H1 (cell line): ENCODE measurements at regions not wholly inside any gene's neighbourhood (a gene's known extent, or its start where the extent isn't known, plus 50 kb on each side); places are given as distances from the start of the nearest gene placed in this dataset.

ENCODE experiments used
- CTCF ChIA-PET: fragments of 300-600 bp; sonication (Branson Sonifier 250); formaldehyde crosslinking; loops from one replicate; lab custom pipeline; 2021; ENCODE audit not compliant: partially characterized antibody; lab: Charles Lee
- POLR2A ChIA-PET: fragments of 300-600 bp; sonication (Branson Sonifier 250); formaldehyde crosslinking; loops from one replicate; lab custom pipeline; 2021; ENCODE audit warnings: inconsistent platforms; ENCODE audit not compliant: partially characterized antibody; lab: Charles Lee
- DNase-seq, 2 experiments: peaks; one replicate each; pipeline versions ENCODE4 v3.0.0 to v3.0.0-alpha.2; 2010 to 2022; ENCODE audit warnings: low spot score in 2 of 2, low read depth in 1 of 2, mixed read lengths in 1 of 2
- FAIRE-seq: peaks from 2 replicates; lab custom pipeline; 2011; peaks lifted over from hg19 to GRCh38; lab: Jason Lieb, UNC
- H2AFZ ChIP-seq: 2 replicates; pipeline ENCODE4 v1.8.1; 2012; ENCODE audit warnings: low read length, inconsistent platforms
- H2AK5ac ChIP-seq: 2 replicates; pipeline ENCODE4 v1.6.1; 2013; ENCODE audit warnings: low read depth, low read length
- H2BK120ac ChIP-seq: replicated peaks from 2 replicates; pipeline ENCODE3; 2013; ENCODE audit warnings: low read depth, low read length, inconsistent platforms
- H2BK12ac ChIP-seq: 2 replicates; pipeline ENCODE4 v1.6.1; 2013; ENCODE audit warnings: low read depth, low read length
- H2BK15ac ChIP-seq: 2 replicates; pipeline ENCODE4 v1.6.1; 2013; ENCODE audit warnings: low read length
- H2BK20ac ChIP-seq: 2 replicates; pipeline ENCODE4 v1.6.1; 2013; ENCODE audit warnings: low read length
- H2BK5ac ChIP-seq: 2 replicates; pipeline ENCODE4 v1.6.1; 2013; ENCODE audit warnings: low read depth, low read length
- H3K14ac ChIP-seq: 2 replicates; pipeline ENCODE4 v1.6.1; 2013; ENCODE audit warnings: inconsistent platforms; ENCODE audit not compliant: insufficient read length
- H3K18ac ChIP-seq: 2 replicates; pipeline ENCODE4 v1.6.1; 2013; ENCODE audit warnings: low read length; ENCODE audit errors: extremely low read depth
- H3K23ac ChIP-seq: 2 replicates; pipeline ENCODE4 v1.6.1; 2013; ENCODE audit warnings: inconsistent platforms; ENCODE audit not compliant: insufficient read length
- H3K23me2 ChIP-seq: 2 replicates; pipeline ENCODE4 v1.6.1; 2013; ENCODE audit warnings: low read depth, low read length
- H3K27ac ChIP-seq: 2 replicates; pipeline ENCODE4 v1.6.1; 2011; ENCODE audit warnings: low read depth, low read length, inconsistent platforms
- H3K27me3 ChIP-seq, 4 experiments: replicated peaks in 1 of 4; 1 replicate in 1 of 4; 2 replicates in 3 of 4; pipeline versions ENCODE4 v1.6.1 to v1.8.1; 2011 to 2013; ENCODE audit warnings: low read length in 3 of 4, mild to moderate bottlenecking in 3 of 4, inconsistent platforms in 2 of 4, mixed read lengths in 2 of 4, moderate library complexity in 1 of 4; ENCODE audit not compliant: control insufficient read depth in 3 of 4, insufficient read depth in 3 of 4; ENCODE audit errors: extremely low read depth in 1 of 4
- H3K36me3 ChIP-seq, 4 experiments: 2 replicates each; pipeline versions ENCODE4 v1.6.1 to v1.8.1; 2011 to 2013; ENCODE audit warnings: mild to moderate bottlenecking in 4 of 4, low read length in 3 of 4, moderate library complexity in 2 of 4, control low read depth in 1 of 4, inconsistent platforms in 1 of 4; ENCODE audit not compliant: insufficient read depth in 4 of 4, control insufficient read depth in 2 of 4
- H3K4ac ChIP-seq: replicated peaks from 2 replicates; pipeline ENCODE3; 2013; ENCODE audit warnings: low read length, low read depth, mixed read lengths, inconsistent platforms; ENCODE audit not compliant: insufficient read length
- H3K4me1 ChIP-seq, 4 experiments: replicated peaks in 1 of 4; 1 replicate in 1 of 4; 2 replicates in 3 of 4; pipeline versions ENCODE4 v1.6.1 to v1.8.1; 2011 to 2013; ENCODE audit warnings: low read length in 3 of 4, inconsistent platforms in 2 of 4, mixed read lengths in 1 of 4; ENCODE audit not compliant: insufficient read depth in 4 of 4, control insufficient read depth in 3 of 4
- H3K4me2 ChIP-seq, 2 experiments: 2 replicates each; pipeline versions ENCODE4 v1.6.1 to v1.8.1; 2011 to 2013; ENCODE audit warnings: low read depth in 2 of 2, low read length in 2 of 2, control low read depth in 1 of 2, inconsistent platforms in 1 of 2, mild to moderate bottlenecking in 1 of 2; ENCODE audit not compliant: insufficient read depth in 1 of 2
- H3K4me3 ChIP-seq, 4 experiments: fragments of 200-600, 300-600 bp in 1 of 4; sonication (generic), shearing (Covaris generic), sonication (Bioruptor Twin) in 1 of 4; 2 replicates each; pipeline versions ENCODE4 v1.5.1 to v1.8.1; 2011 to 2016; ENCODE audit warnings: low read length in 4 of 4, low read depth in 3 of 4, control low read depth in 2 of 4, inconsistent platforms in 2 of 4, mild to moderate bottlenecking in 2 of 4, mixed read lengths in 1 of 4, moderate library complexity in 1 of 4; ENCODE audit not compliant: insufficient read depth in 2 of 4; ENCODE audit errors: extremely low read depth in 1 of 4
- H3K56ac ChIP-seq: replicated peaks from 2 replicates; pipeline ENCODE3; 2013; ENCODE audit warnings: low read depth, mild to moderate bottlenecking, mixed read lengths, low read length, inconsistent platforms; ENCODE audit not compliant: insufficient read length
- H3K79me1 ChIP-seq: 2 replicates; pipeline ENCODE4 v1.6.1; 2013; ENCODE audit warnings: low read depth, low read length, control low read depth
- H3K79me2 ChIP-seq, 2 experiments: 2 replicates each; pipeline versions ENCODE4 v1.6.1 to v1.8.1; 2012 to 2013; ENCODE audit warnings: low read length in 2 of 2, mild to moderate bottlenecking in 2 of 2, inconsistent platforms in 1 of 2; ENCODE audit not compliant: insufficient read depth in 2 of 2, control insufficient read depth in 1 of 2
- H3K9ac ChIP-seq, 4 experiments: replicated peaks in 1 of 4; 1 replicate in 1 of 4; 2 replicates in 3 of 4; pipeline versions ENCODE4 v1.6.1 to v1.8.1; 2011 to 2013; ENCODE audit warnings: low read depth in 3 of 4, low read length in 3 of 4, control low read depth in 2 of 4, mild to moderate bottlenecking in 2 of 4, moderate library complexity in 2 of 4, inconsistent platforms in 1 of 4; ENCODE audit errors: extremely low read depth in 1 of 4
- H3K9me3 ChIP-seq, 2 experiments: 2 replicates each; pipeline versions ENCODE4 v1.6.1 to v1.8.1; 2012 to 2013; ENCODE audit warnings: mild to moderate bottlenecking in 2 of 2, moderate library complexity in 2 of 2, control low read depth in 1 of 2, inconsistent platforms in 1 of 2, low read depth in 1 of 2, low read length in 1 of 2, mixed read lengths in 1 of 2; ENCODE audit not compliant: insufficient read depth in 2 of 2
- H4K20me1 ChIP-seq, 2 experiments: replicated peaks in 1 of 2; 2 replicates each; pipeline versions ENCODE3 to v1.8.1; 2011 to 2013; ENCODE audit warnings: inconsistent platforms in 2 of 2, low read length in 2 of 2, mild to moderate bottlenecking in 1 of 2; ENCODE audit not compliant: insufficient read depth in 2 of 2, control insufficient read depth in 1 of 2
- H4K5ac ChIP-seq: 2 replicates; pipeline ENCODE4 v1.6.1; 2013; ENCODE audit warnings: low read length, low read depth, mixed read lengths, inconsistent platforms; ENCODE audit not compliant: insufficient read length
- H4K8ac ChIP-seq: 2 replicates; pipeline ENCODE4 v1.8.0; 2013; ENCODE audit warnings: mild to moderate bottlenecking, moderate library complexity, low read length, inconsistent platforms; ENCODE audit not compliant: insufficient read depth; ENCODE audit errors: extremely low read depth
- H4K91ac ChIP-seq: replicated peaks from 2 replicates; pipeline ENCODE3; 2013; ENCODE audit warnings: low read length, mixed read lengths, inconsistent platforms; ENCODE audit not compliant: insufficient read length
- CREB1 ChIP-seq: IDR thresholded peaks from 2 replicates; pipeline ENCODE4 v1.6.1; 2012; ENCODE audit warnings: inconsistent platforms
- CTBP2 ChIP-seq: IDR thresholded peaks from 2 replicates; pipeline ENCODE4 v1.7.0; 2011; ENCODE audit warnings: borderline replicate concordance, mild to moderate bottlenecking, moderate library complexity, mixed read lengths, low read length; ENCODE audit not compliant: insufficient read depth, insufficient read length
- CTCF ChIP-seq, 3 experiments: IDR thresholded peaks; 1 replicate in 2 of 3; 2 replicates in 1 of 3; pipeline versions ENCODE4 v1.5.1 to v1.6.1; 2011; ENCODE audit warnings: low read length in 3 of 3, mild to moderate bottlenecking in 3 of 3, inconsistent platforms in 2 of 3, low read depth in 1 of 3, moderate library complexity in 1 of 3; ENCODE audit not compliant: insufficient read depth in 1 of 3; ENCODE audit errors: control extremely low read depth in 1 of 3
- EZH2 ChIP-seq: fragments of 200-600 bp; sonication (generic); IDR thresholded peaks from 2 replicates; pipeline ENCODE4 v1.7.1; 2012; ENCODE audit warnings: low read depth, mild to moderate bottlenecking, moderate library complexity, low read length, inconsistent platforms; ENCODE audit not compliant: severe bottlenecking
- JUND ChIP-seq: IDR thresholded peaks from 2 replicates; pipeline ENCODE4 v1.6.1; 2011; ENCODE audit warnings: mild to moderate bottlenecking, improper control_type of control experiment, low read length
- KDM1A ChIP-seq: fragments of 200-600, 300-600 bp; sonication (generic); IDR thresholded peaks from 2 replicates; pipeline ENCODE4 v1.7.1; 2016; ENCODE audit warnings: mild to moderate bottlenecking, low read length, borderline replicate concordance
- SIX5 ChIP-seq: IDR thresholded peaks from 2 replicates; pipeline ENCODE4 v1.6.1; 2011; ENCODE audit warnings: mild to moderate bottlenecking, low read depth, low read length
- SP2 ChIP-seq: IDR thresholded peaks from 2 replicates; pipeline ENCODE4 v1.6.1; 2012; ENCODE audit warnings: mild to moderate bottlenecking, low read length, inconsistent platforms
- TBP ChIP-seq: IDR thresholded peaks from 2 replicates; pipeline ENCODE4 v1.6.1; 2011; ENCODE audit warnings: low read depth, low read length, improper control_type of control experiment
- YY1 ChIP-seq: IDR thresholded peaks from 2 replicates; pipeline ENCODE4 v1.6.1; 2011; ENCODE audit warnings: low read depth, mild to moderate bottlenecking, low read length
- WGBS, 2 experiments: shearing (Covaris generic) in 1 of 2; methylation state at CpG; one replicate each; pipeline versions ENCODE4 v1.1.6 to v1.1.7; 2013 to 2015; ENCODE audit warnings: low lambda C conversion rate in 2 of 2, mixed read lengths in 2 of 2, inconsistent platforms in 1 of 2, low coverage in 1 of 2, missing lambda C conversion rate in 1 of 2; ENCODE audit not compliant: insufficient replicate concordance in 2 of 2, insufficient coverage in 1 of 2, insufficient read length in 1 of 2; ENCODE audit errors: extremely low coverage in 1 of 2, missing lambda C conversion rate in 1 of 2; 5-methylcytosine and 5-hydroxymethylcytosine counted together

DNA sequence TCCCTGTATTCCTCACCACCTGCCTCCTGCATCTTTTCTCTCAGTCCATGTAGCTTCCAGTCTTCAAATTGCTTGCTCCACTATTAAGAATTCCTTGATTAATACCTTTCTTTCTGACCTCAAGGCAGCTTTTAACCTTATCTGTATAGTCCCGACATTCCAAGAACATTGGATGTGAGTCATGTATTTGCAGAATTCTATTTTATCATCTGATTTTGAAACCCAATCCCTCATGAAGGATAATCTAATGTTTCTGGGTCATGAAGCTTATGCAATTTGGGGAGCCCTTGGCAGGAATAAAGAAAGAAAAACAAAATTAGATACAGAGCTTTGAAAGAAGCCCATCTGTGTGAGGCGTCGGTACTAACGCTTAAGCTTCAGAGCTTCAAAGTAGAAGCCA, 63.4 kb upstream of the CCND2 start:
- no peaks in the 10 kb centered on the region; a peak in 1 of 7 replicates for H3K27me3 ChIP-seq
- TF ChIP-seq EZH2 (no peak), TBP (no peak), CREB1 (no peak), JUND (no peak), YY1 (no peak), SP2 (no peak), KDM1A (no peak), CTBP2 (no peak), SIX5 (no peak), CTCF (IDR thresholded peaks at IDR 0.05; ENCODE audit: control extremely low read depth in 1 of 3, insufficient read depth in 1 of 3, low read depth in 1 of 3, low read length in 3 of 3) (no peak)
- TF ChIP-seq, all 59 proteins: peak for 0
- no peaks in the 10 kb centered on the region for H3K9me3 ChIP-seq
- no peaks in the 10 kb centered on the region for H3K79me1 ChIP-seq
- no peak overlapping the region for H3K9ac ChIP-seq
- DNase-seq (no peak), FAIRE-seq (no peak)
- H2BK15ac ChIP-seq: no peak overlapping the region
- no peak overlapping the region for H2BK5ac ChIP-seq
- no peak overlapping the region for H2AK5ac ChIP-seq
- H3K79me2 ChIP-seq: no peaks in the 10 kb centered on the region
- no peak overlapping the region for H3K23ac ChIP-seq
- H4K8ac ChIP-seq: no peak overlapping the region
- no peak overlapping the region for H4K91ac ChIP-seq
- H4K20me1 ChIP-seq: no peaks in the 10 kb centered on the region
- no peak overlapping the region for H3K4me3 ChIP-seq
- H3K27ac ChIP-seq: no peak overlapping the region
- ChIA-PET POLR2A (interaction anchor here (1.7 kb wide), 1 partner anchor 18 kb away, joined by 4 read pairs; no protein-coding TSS in a partner anchor), CTCF (interaction anchor here (0.7 to 1.4 kb wide), 4 partner anchors 17 to 156 kb away, joined by 3 to 4 read pairs (median 3); no protein-coding TSS in a partner anchor)
- H3K56ac ChIP-seq: no peak overlapping the region
- no peak overlapping the region for H3K18ac ChIP-seq
- H2BK120ac ChIP-seq: no peak overlapping the region
- H2AFZ ChIP-seq: no peak overlapping the region
- no peak overlapping the region for H2BK20ac ChIP-seq
- H2BK12ac ChIP-seq: no peak overlapping the region
- no peak overlapping the region for H3K4ac ChIP-seq
- no peak overlapping the region for H3K4me2 ChIP-seq
- H4K5ac ChIP-seq: no peak overlapping the region
- no peaks in the 10 kb centered on the region for H3K36me3 ChIP-seq
- 99% methylated on average over 4 of the region's 4 CpGs; no CpG with 5 or more reads in 1 of the 2 experiments for WGBS, 2 experiments
- no peaks in the 10 kb centered on the region for H3K23me2 ChIP-seq
- peaks cover 0 to 6% (median 3%) of the 10 kb centered on the region in 4 experiments; a peak in 2 of 7 replicates for H3K4me1 ChIP-seq
- no peak overlapping the region for H3K14ac ChIP-seq
